Skin epidermis (tissue), 12 donors: ENCODE measurements at regions not wholly inside any gene's neighbourhood (a gene's known extent, or its start where the extent isn't known, plus 50 kb on each side); places are given as distances from the start of the nearest gene placed in this dataset.

Source experiments
- H3K27ac ChIP-seq, 21 experiments: fragments of 200-600 bp; sonication (generic) in 11 of 21; one replicate each; pipeline ENCODE4 v1.5.0; 2020; ENCODE audit warnings: mild to moderate bottlenecking in 3 of 21, inconsistent platforms in 2 of 21, moderate library complexity in 2 of 21
- H3K4me3 ChIP-seq, 7 experiments: fragments of 200-600 bp; sonication (generic) in 2 of 7; one replicate each; pipeline ENCODE4 v1.5.0; 2020; ENCODE audit warnings: inconsistent platforms in 2 of 7, mild to moderate bottlenecking in 2 of 7, moderate library complexity in 1 of 7

DNA sequence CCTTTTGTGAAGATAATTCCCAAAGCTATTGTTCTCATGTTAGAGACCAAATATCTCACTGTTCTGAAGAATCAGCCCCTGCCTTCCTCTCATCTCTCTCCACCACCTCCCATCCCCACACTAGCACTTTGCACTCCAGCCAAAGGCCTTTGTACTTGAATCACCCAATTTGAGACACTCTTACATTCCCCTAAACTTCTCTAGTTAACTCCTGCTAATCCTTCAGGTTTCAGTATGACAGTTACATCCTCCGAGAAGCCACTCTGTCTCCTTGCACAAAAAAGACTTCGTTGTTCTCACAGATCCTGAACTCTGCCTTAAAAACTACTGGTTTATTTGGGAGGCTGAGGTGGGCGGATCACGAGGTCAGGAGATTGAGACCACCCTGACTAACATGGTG is 227.5 kb downstream of the PIK3R1 start:
- no peak overlapping the region for H3K4me3 ChIP-seq
- peak overlapping the region in 8 of 21 experiments; percentile 13 to 46 (median 36) for H3K27ac ChIP-seq

DNA sequence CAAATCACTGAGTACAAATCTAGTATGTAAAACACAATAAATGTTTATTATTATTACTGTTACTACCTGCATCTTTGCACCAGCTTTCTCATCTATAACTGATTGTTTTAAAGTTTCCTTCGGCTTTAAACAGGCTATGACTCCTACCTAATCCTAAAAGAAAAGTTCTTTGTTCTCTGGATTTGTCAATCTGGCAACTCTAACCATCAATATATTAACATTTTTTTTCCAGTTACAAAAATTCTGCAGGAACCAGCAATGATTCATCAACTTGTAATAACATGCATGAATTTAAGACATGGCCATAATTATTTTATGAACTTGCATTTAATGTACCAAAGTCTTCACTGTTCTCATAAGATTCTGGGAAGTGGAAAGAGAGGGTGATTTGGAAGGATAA is 228.5 kb downstream of the PIK3R1 start:
- H3K27ac ChIP-seq: peak overlapping the region in 12 of 21 experiments; percentile 9 to 70 (median 36)
- H3K4me3 ChIP-seq: no peak overlapping the region

DNA sequence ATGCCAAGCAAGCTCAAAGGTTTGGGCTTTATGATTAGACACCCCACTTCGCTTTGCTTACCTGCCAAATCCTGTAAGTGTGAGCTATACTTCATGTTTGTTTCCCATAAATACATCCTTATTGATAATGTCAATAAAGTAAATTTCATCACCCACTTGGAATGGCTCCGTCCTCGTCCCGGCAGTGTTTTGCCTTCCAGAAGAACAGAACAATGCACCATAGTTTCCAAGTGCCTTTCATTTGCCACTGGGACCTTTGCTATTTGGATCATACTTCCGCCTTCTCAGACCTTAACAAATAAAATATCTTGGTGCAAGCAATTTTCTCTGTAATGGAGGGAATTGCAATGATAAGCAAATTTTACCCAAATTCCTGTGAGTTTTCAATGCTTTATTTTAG is 229.3 kb downstream of the PIK3R1 start:
- Histone ChIP-seq H3K27ac (peak overlapping the region in 12 of 21 experiments; percentile 22 to 70 (median 36)), H3K4me3 (no peak overlapping the region)

DNA sequence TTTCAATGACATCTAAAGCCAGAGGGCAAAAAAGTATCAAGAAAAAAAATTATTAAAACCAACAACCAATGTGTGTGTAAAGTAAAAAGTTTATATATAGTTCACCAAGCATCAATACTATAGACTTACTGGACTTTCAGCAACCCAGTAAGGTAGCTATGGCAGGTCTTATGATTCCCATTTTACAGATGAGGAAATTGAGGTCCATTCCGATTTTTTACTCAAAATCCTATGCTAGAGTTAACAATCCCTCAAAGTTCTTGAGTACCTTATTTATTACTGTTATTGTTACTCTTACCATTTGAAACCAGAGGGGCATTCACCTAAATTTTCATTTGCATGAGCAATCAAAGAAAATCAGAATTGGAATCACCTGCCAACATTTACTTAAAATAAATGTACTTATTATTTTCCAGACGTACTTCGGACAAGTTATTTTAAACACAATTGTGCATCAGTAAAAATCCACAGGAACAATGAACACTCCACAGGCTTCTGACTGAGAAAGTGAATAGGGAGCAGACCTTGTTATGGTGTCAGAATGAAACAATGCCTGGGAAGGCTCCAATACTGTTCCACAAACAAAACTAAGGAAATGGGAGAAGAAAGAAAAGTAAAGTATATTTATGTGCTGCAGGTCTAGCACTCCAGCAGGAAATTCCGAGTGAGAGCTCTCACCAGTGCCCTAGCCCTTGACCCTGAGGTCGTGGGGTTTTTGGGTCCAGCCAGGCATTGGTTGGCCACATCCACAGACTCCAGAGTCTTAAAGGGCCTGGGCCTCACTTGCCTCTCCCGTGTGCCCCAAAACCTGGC is 229.9 kb downstream of the PIK3R1 start:
- H3K4me3 ChIP-seq: no peak overlapping the region
- peak overlapping the region in 10 of 21 experiments; percentile 4 to 65 (median 35) for H3K27ac ChIP-seq

DNA sequence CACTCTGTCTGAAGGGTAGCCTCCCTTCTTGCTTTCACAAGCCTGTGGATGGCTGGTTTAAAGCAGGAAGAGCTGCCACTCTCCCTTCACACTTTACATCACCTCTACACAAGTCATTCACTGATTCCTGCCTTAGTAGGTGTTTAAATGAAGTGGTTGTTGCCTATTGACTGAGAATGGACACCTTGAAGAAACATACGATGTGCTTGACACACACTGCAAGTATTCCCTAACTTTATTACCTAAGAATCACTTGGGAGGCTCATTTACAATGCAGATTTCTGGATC is 230.5 kb downstream of the PIK3R1 start:
- peak overlapping the region in 9 of 21 experiments; percentile 4 to 62 (median 38) for H3K27ac ChIP-seq
- H3K4me3 ChIP-seq: no peak overlapping the region

DNA sequence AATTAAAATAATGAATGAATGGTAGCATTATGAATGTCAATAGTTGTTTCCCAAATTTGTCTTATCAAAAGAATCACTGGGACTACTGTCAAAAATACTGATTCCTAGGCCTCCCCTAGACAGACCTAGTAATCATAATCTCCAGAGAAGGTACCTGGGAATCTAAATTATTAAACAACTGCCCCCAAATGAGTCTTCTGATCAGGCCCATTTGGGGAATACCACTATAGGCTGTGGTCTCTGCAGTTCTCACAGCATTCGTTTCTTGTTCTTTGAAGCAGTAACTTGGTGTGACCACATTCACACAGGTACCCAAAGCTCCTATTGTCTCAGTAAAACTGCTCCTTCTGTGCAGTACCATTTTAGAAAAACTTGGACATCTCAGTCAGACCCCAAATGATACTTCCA is 230.9 kb downstream of the PIK3R1 start:
- H3K4me3 ChIP-seq: no peak overlapping the region
- H3K27ac ChIP-seq: peak overlapping the region in 2 of 21 experiments; percentile 55 to 56

DNA sequence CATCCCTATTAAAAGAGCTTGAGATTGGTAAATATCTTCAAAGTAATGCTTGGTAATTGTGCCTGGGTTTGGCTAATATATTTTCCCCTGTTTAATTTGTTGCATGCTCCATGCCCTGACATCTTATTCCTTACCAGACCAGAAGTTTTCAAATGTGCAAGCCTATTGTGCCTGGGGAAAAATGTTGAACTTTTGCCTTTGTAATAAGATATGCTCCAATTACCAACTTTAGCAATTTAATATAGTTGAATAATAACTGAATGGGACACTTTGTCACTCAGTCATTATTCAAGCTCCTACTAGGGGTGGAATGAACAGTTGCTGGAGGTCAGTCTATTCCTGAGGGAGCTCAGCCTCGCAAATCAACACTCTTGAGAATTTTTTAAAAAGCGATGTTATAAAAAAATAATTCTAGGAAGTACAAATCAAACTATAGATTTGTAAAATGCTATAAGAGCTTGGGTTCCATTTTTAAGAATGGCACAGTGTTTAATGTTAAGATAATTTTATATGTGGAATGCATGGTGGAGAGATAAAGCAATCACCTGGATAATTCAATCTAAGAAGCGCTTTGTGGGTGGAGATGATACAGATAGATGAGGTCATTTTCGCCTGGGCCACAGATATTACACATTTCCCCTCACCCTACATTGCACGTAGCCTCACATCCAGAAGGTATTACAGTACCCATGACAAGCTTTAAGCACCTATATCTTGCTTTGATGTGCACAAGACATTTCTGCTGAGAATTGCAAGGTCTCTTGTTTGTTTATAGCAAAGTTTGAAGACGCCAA is 231.8 kb downstream of the PIK3R1 start:
- H3K27ac ChIP-seq: no peak overlapping the region
- H3K4me3 ChIP-seq: no peak overlapping the region

DNA sequence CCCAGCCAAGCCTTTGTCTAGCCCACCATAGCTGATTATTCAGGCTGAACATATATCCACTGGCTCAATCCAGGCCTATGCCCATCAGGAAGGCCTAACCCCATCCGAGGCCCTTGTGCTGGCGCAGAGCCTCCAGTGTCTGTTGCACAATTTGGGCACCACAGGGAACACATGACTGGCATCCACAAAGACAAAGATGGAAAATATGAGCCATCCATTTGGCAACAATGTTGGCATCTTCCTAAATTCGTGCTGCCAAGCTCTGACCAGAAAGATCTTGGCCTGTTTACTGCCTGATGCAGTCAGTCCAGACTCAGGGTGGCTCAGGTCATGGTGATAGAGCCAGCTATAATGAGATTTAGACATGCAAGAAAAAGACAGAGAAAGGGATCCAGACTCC is 233.8 kb downstream of the PIK3R1 start:
- peak overlapping the region in 6 of 21 experiments; percentile 15 to 64 (median 56) for H3K27ac ChIP-seq
- H3K4me3 ChIP-seq: no peak overlapping the region

DNA sequence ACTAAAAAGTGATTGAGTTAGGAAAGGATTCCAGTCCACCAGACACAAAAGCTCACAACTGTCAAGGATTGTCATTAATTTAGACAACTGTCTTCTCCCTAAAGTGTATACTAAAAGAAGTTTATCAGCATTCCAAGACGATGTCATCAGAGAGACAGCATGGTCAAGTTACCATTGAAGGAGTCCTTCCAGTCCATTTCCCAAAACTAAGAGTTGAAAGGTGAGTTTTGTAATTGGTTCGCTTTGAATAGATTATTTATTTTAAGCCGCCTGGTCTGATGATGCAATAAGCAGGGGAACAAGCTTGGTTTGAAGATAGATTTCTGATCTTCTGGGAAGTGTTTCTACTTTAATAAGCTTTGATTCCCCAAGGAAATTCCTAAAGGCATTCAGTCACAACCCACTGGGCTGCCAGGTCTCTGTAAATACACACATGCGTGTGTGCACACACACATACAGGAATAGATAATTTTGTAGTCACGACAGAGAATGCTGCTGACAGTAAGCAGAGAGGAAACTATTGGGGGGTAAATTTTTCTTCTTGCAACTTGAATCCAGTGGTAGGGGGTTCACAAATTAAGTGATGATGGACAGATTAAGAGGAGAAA is 234.8 kb downstream of the PIK3R1 start:
- H3K27ac ChIP-seq: peak overlapping the region in 6 of 21 experiments; percentile 11 to 62 (median 50)
- no peak overlapping the region for H3K4me3 ChIP-seq

DNA sequence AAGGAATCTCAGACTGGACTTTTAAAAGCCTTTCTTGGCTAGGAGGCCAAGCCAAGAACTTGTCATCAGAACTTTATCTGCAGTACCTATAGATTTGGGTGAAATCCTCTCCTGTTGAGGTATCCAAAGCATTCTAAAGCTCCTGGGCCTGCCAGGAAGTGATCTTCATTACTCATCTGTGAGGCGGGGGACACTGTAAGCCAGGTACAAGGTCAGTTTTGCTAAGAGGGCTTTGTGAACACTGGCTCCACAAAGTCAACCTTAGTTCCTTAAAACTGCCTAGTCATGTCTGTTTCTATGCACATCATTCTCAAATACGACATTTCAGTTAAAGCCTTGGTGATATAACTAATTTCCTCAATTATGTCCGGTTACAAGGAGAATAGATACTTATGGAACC is 236.7 kb downstream of the PIK3R1 start:
- Histone ChIP-seq H3K27ac (no peak overlapping the region), H3K4me3 (no peak overlapping the region)

DNA sequence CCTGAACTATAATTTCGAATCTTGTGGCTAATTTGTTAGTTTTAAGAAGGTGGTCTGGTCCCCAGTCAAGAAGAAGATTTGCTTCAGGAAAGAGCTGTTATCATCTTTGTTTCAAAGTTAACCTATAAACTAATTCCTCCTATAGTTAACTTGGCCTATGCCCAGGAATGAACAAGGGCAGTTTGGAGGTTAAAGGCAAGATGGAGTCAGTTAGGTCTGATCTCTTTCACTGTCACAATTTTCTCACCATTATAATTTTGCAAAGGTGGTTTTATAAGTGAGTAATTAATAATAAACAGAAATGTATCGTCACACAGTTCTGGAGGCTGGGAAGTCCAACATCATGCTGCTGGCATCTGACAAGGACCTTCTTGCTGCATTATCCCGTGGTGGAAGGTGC is 238.6 kb downstream of the PIK3R1 start:
- no peak overlapping the region for H3K27ac ChIP-seq
- H3K4me3 ChIP-seq: no peak overlapping the region

DNA sequence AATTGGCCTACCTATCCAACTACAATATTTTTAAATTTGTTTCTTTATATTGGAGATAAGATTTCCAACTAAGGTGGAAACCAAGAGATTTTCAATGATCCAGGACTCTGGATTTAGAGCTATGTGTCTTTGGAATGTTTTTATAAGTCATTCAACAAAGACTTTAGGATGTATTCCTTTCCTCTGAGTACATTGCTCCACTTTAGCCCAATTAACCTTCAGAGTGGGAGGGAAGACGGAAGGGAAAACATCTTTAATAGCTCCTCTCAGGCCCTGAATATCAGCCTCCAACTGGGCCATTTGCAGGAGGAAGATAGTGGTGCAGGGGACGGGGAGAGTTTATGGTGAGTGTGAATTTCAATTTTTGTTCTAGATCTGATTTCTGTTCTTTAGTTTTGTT is 239.2 kb downstream of the PIK3R1 start:
- Histone ChIP-seq H3K4me3 (no peak overlapping the region), H3K27ac (no peak overlapping the region)

DNA sequence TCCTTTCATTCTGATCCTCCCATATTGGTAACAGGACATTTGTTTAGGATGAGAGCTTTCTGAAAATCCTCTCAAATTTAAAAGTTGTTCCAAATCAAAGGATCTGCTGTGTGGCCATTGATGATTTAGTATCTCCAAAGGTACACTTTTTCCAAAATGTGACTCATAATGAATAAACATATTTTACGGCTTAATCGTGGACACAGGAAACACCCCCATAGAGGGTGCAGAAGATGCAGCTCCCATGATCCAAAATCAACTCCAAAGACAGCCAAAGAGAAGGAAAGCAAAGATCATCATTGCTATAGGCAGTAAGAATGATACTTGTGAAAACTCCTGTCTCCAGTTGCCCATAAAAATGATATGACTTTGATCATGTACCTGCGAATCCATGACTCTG is 239.7 kb downstream of the PIK3R1 start:
- H3K27ac ChIP-seq: no peak overlapping the region
- H3K4me3 ChIP-seq: no peak overlapping the region

DNA sequence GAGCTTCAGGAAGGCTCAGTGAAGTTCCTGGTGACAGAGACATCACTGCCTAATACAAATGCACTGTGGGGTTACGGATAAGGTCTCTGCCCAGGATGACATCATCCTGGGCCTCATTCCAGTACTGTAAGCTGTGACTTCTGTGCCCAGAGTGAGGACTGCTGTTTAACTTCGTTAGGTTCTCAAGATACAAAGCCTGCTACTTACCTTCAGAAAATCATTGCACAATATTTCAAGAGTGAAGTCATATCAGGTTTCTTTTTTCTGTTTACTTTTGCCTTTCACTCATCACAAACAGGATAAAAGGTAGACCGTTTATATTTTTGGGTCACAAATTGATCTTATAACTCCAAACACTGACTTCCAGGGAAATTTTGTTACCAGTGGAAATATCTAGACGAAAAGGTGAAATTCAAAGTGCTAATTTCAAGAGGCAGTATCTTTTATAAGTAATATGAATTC is 241.2 kb downstream of the PIK3R1 start:
- Histone ChIP-seq H3K4me3 (no peak overlapping the region), H3K27ac (peak overlapping the region in 1 of 21 experiments; percentile 4)

DNA sequence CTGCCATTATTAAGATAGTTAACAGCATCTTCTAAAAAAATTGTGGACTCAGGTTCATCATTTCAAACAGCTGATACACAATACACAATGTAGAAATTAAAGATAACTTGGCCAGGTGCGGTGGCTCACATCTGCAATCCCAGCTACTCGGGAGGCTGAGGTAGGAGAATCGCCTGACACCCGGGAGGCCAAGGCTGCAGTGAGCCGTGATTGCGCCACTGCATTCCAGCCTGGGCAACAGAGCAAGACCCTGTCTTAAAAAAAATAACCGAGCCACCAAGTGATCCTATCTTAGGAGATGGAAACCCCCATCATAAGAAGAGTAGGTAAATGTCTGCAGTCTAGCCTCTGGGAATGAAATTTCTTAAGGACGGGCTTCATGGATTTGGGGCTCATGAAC is 241.7 kb downstream of the PIK3R1 start:
- Histone ChIP-seq H3K27ac (no peak overlapping the region), H3K4me3 (no peak overlapping the region)

DNA sequence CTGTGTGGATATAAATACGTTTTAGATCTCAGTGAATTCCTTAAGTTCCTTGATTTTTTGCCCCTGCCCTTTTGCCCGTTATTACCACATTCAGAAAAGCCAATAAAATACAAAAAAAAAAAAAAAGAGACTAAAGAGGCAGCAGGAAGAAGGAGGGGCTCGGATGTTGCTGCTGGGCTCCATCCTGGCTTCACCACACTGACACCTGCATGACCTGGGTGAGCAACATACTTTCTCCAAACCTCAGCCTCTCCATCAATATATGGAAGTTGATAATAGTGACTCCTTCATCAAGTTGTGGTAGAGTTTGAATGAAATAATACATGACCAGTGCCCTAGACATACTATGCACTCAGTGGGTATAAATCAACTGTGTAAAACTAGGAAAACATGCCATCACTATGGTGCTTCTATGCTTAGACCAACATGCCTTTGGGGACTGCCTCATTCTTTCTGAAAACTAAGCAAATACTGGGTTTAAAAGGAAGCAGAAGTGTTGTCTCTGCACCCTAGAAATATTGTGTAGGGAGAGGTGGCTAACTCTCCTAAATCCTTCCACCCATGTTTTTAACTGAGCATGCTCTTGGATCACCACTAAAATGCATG is 243.0 kb downstream of the PIK3R1 start:
- H3K4me3 ChIP-seq: no peak overlapping the region
- peak overlapping the region in 1 of 21 experiments; percentile 17 for H3K27ac ChIP-seq

DNA sequence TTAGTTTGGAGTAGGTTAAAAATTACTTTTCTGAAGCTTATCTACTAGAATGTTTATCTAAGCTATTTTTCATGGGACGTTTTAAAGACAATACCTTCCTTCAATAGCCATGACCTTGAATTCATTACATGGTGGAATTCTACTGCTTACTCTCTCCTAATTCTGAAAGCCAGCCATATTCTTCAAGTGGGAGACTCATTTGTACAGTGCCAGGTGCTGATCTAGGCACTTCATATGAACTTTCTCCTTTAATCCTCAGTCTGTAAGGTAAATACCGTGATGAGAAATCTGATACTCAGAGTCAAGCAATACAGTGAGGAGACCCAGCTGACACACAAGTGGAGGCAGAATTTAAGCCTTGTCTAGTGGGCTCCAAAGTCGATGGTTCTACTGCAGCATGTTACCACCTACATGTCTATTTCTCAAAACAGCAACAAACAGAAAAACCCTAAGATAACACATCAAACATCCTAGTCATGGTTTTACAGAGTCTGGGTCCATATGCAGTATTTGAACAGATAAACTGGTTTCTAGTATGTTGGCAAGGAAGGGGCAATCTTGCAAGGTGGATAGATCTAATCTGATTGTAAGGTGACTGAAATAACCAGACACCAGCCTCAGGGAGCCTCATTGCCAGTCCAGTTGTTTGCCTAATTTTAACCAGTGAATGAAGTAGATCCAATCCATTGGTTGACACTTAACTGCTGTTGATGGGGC is 243.7 kb downstream of the PIK3R1 start:
- peak overlapping the region in 2 of 21 experiments; percentile 14 to 17 for H3K27ac ChIP-seq
- no peak overlapping the region for H3K4me3 ChIP-seq

DNA sequence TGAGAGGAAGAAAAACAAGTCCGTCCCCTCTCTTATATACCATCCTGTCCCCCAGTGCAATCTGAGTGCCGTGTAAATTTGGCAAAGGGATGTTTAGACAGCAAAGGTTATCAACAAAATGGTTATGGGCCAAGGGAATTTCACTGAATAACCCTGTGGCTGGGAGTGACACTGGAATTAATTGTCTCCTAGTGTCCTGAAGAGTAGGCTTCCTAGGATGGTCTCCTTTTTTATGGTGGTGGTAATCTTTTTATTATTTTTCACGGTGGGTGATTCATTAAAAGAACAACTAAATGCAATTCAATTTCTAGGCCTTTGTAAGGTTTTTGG is 244.2 kb downstream of the PIK3R1 start:
- Histone ChIP-seq H3K4me3 (no peak overlapping the region), H3K27ac (peak overlapping the region in 2 of 21 experiments; percentile 14 to 17)

DNA sequence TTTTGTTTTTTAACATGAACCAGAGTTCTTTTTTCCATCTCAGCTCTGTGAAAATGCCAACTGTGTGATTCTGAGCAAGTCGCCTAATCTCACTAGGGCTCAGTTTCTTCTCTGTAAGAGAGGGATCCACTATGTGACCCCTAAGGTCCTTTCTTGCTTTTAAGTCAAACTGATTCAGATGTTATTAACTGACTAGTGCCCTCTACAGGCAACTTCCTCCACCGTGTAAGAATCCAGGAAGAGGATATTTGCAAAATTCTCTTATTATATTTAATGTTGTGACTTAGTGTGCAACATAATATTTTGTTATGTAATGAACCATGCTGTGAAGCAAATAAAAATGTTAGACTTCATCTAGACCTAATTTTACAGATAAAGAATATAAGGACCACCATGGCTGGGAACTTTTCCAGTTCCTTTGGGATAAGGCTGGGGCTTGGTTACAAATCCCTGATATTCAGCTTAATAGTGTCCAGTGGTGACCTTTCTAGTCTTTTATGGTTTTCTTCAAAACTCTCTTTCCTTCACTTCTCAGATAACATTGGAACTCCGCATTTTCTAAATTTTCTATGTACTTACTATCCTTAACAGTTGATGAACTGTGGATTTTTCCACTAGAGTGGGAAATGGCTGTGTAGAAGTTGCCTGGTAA is 244.7 kb downstream of the PIK3R1 start:
- Histone ChIP-seq H3K27ac (peak overlapping the region in 2 of 21 experiments; percentile 14 to 17), H3K4me3 (no peak overlapping the region)
